ENCODE measurements at regions not wholly inside any gene's neighbourhood (a gene's known extent, or its start where the extent isn't known, plus 50 kb on each side); places are given as distances from the start of the nearest gene placed in this dataset.

DNA sequence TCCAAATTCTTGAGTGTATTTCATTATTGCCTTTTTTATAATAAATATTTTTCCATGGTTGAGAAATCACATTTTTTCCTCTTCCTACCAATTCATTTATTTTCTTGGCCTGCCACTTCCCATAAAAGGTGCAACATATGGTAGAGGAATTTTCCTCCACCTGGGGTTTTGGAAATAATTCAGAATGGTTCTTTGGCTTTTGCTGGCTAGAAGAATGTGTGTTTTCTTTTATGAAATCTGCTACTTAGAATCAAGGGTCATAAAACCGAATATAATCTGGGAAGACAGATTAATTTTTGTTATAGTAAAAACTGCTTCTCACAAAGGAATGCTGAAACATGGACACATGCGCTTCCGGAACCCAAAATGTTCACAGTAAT, 54.0 kb upstream of the POMGNT2 start:
- H3K4me3 ChIP-seq (ENCODE audit: low read length), result no peak overlapping the region
- TF ChIP-seq, protein P1, sequence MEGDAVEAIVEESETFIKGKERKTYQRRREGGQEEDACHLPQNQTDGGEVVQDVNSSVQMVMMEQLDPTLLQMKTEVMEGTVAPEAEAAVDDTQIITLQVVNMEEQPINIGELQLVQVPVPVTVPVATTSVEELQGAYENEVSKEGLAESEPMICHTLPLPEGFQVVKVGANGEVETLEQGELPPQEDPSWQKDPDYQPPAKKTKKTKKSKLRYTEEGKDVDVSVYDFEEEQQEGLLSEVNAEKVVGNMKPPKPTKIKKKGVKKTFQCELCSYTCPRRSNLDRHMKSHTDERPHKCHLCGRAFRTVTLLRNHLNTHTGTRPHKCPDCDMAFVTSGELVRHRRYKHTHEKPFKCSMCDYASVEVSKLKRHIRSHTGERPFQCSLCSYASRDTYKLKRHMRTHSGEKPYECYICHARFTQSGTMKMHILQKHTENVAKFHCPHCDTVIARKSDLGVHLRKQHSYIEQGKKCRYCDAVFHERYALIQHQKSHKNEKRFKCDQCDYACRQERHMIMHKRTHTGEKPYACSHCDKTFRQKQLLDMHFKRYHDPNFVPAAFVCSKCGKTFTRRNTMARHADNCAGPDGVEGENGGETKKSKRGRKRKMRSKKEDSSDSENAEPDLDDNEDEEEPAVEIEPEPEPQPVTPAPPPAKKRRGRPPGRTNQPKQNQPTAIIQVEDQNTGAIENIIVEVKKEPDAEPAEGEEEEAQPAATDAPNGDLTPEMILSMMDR (IDR thresholded peaks at IDR 0.05; ENCODE audit: insufficient read depth, low read depth, low read length, missing control alignments), result no peak
- DNase-seq (ENCODE audit: low read depth), result no peak

DNA sequence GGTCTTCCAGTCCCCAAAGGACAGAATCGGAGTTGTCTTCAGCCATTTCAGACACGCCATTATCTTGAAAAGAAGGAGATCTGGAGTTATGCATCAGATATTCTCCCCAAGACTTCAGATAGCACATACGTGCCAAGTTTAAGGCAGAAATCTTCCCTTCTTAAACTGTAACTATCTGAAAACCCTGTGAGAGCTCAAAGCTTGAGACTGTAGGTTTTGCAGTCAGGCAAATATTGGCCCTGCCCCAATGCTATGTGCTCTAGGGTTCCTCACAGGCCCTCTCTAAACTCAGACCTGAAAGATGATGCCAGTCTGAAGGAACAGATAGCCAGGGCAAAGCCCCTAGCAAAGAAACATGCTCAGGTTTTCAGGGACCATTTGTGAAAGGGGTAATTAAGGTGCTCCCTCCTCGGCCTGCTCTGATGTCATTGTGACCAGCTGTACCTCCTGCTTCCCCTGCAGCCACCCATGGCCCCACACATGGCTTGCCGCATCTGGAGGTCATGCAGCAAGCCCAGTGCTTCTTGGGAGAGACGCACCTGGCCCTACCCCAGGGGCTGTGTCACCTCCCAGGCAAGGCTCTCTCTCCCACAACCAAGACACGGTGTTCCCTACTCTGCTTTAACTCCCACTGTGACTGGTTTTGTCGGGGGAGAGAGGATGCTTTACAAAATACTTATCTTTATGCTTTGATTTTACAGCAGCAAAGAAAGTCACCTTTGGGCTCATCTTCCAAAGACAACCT, 53.4 kb upstream of the POMGNT2 start:
- DNase-seq (ENCODE audit: low read depth), result no peak
- H3K4me3 ChIP-seq (ENCODE audit: low read length), result no peak overlapping the region
- TF ChIP-seq, protein P1 (IDR thresholded peaks at IDR 0.05; ENCODE audit: insufficient read depth, low read depth, low read length, missing control alignments), result no peak

DNA sequence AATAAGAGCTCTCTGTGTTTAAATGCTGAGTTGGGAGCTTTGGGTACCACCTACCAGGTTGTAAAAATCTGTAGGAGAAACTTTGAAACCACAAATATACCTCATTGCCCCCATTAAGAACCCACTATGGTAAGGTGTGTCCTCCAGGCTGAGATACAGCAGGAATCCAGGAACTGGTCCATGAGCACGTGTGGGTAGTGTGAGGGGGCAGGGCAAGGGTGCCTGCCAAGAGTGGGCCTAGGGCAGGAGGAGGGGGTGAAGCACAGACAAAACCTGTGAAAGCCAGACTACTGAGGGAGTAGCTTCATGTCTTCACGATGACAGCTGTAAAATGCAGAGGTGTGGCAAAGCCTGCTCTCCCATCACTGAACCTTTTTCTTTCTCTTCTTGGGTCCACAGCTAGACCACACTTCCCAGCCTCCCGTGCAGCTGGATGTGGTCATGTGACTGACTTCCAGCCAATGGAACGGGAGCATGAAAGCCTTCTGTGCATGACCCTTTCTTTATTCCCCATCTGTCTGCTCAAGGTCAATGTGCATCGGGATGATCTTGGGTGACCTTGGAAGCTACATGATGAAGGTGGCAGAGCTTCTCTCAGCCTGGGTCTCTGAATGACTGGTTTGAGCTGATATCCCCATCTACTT, 51.1 kb upstream of the POMGNT2 start:
- TF ChIP-seq, protein P1 (IDR thresholded peaks at IDR 0.05; ENCODE audit: insufficient read depth, low read depth, low read length, missing control alignments), result no peak
- no peak for DNase-seq (ENCODE audit: low read depth)

DNA sequence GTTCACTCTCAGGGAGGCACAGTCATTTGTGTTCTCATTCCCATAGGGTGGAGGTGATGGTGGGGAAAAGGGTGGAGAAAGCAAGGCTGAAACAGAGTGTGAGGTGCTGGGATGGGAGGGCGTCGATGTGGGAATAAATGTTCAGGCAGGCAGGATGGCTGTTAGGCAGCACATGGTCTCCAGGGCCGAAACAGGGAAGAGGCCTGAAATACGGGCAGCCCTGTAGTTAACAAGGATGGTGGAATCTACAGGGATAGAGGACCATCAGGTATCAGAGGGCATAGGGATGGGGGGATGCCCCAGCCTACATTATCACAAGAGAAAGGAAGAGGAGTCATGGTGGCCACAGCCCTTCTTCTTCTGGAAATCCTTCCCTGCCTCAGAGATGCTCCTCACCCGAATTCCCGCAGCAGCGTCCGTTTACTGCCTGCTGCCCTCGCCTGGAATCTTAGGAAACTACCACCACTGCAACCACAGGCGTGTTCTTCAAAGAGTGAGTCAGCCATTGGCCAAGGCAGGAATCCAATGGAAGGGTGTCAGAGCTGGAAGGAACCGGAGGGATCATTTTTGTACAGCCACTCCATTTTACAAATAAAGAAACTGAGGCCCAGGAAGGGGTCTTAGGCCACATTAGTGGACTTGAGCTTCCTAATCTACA, 49.7 kb upstream of the POMGNT2 start:
- no peak overlapping the region for H3K4me3 ChIP-seq (ENCODE audit: low read length)
- peak; percentile 88 for DNase-seq (ENCODE audit: low read depth)
- TF ChIP-seq, protein P1 (IDR thresholded peaks at IDR 0.05; ENCODE audit: insufficient read depth, low read depth, low read length, missing control alignments), result peak; percentile 83

More for the DNA sequence above, 51.1 kb upstream of the POMGNT2 start:
- H3K4me3 ChIP-seq (ENCODE audit: low read length), result no peak overlapping the region
